ENCODE measurements at regions not wholly inside any gene's neighbourhood (a gene's known extent, or its start where the extent isn't known, plus 50 kb on each side); places are given as distances from the start of the nearest gene placed in this dataset.

DNA sequence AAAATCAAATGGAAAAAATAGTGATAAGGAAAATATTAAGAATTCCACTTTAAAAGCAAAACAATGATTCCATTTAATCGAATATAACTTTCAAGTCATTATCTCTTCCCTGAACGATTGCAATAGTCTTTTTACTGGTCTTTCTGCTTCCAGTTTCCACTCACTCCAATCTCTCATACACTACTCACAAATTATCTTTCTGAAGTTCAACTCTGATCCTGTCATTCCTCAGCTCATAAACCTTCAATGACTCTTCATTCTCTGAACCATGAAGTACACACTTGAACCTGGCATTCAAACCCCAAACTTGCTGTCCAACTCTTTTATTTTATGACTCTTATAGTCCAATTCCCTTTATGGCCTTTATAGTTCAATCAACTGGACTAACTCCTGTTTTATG, 304.1 kb upstream of the TCF21 start:
- no peak overlapping the region for H2BK15ac ChIP-seq (ENCODE audit: low read length)
- H3K56ac ChIP-seq (replicated peaks; ENCODE audit: insufficient read length, low read depth, low read length) = no peak overlapping the region
- H3K4ac ChIP-seq (replicated peaks; ENCODE audit: insufficient read length, low read depth, low read length) = no peak overlapping the region
- DNase-seq (ENCODE audit: low read depth in 1 of 2, low spot score in 2 of 2) (no peak), FAIRE-seq (no peak)
- TF ChIP-seq POLR2AphosphoS5 (IDR thresholded peaks at IDR 0.05; ENCODE audit: low read depth, low read length) = no peak
- TF ChIP-seq, protein P1, sequence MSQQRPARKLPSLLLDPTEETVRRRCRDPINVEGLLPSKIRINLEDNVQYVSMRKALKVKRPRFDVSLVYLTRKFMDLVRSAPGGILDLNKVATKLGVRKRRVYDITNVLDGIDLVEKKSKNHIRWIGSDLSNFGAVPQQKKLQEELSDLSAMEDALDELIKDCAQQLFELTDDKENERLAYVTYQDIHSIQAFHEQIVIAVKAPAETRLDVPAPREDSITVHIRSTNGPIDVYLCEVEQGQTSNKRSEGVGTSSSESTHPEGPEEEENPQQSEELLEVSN (IDR thresholded peaks at IDR 0.05) = no peak
- H3K27me3 ChIP-seq (replicated peaks in 1 of 4; ENCODE audit: control insufficient read depth in 3 of 4, extremely low read depth in 1 of 4, insufficient read depth in 3 of 4, low read length in 3 of 4) = no peaks in the 10 kb centered on the region
- H3K9ac ChIP-seq (replicated peaks in 1 of 4; ENCODE audit: extremely low read depth in 1 of 4, low read depth in 3 of 4, low read length in 3 of 4) = no peak overlapping the region
- no peak overlapping the region for H2AFZ ChIP-seq (ENCODE audit: low read length)
- H3K4me3 ChIP-seq (ENCODE audit: extremely low read depth in 1 of 4, insufficient read depth in 2 of 4, low read depth in 3 of 4, low read length in 4 of 4) = no peak overlapping the region
- H3K14ac ChIP-seq (ENCODE audit: insufficient read length) = no peak overlapping the region
- no peak overlapping the region for H2BK5ac ChIP-seq (ENCODE audit: low read depth, low read length)
- no peak overlapping the region for H3K23ac ChIP-seq (ENCODE audit: insufficient read length)
- H4K20me1 ChIP-seq (replicated peaks in 1 of 2; ENCODE audit: control insufficient read depth in 1 of 2, insufficient read depth in 2 of 2, low read length in 2 of 2) = no peaks in the 10 kb centered on the region
- H2AK5ac ChIP-seq (ENCODE audit: low read depth, low read length) = no peak overlapping the region
- H2BK20ac ChIP-seq (ENCODE audit: low read length) = no peak overlapping the region
- no peak overlapping the region for H4K8ac ChIP-seq (ENCODE audit: extremely low read depth, insufficient read depth, low read length)
- H4K91ac ChIP-seq (replicated peaks; ENCODE audit: insufficient read length, low read length) = no peak overlapping the region
- no peaks in the 10 kb centered on the region for H3K36me3 ChIP-seq (ENCODE audit: control insufficient read depth in 2 of 4, insufficient read depth in 4 of 4, low read length in 3 of 4)
- H3K27ac ChIP-seq (ENCODE audit: low read depth, low read length) = no peak overlapping the region
- H3K79me2 ChIP-seq (ENCODE audit: control insufficient read depth in 1 of 2, insufficient read depth in 2 of 2, low read length in 2 of 2) = no peaks in the 10 kb centered on the region
- H3K79me1 ChIP-seq (ENCODE audit: low read depth, low read length) = no peaks in the 10 kb centered on the region
- no peak overlapping the region for H2BK120ac ChIP-seq (replicated peaks; ENCODE audit: low read depth, low read length)
- H3K23me2 ChIP-seq (ENCODE audit: low read depth, low read length) = no peaks in the 10 kb centered on the region
- H2BK12ac ChIP-seq (ENCODE audit: low read depth, low read length) = no peak overlapping the region
- WGBS, 2 experiments (ENCODE audit: extremely low coverage in 1 of 2, insufficient coverage in 1 of 2, insufficient read length in 1 of 2, insufficient replicate concordance in 2 of 2, low coverage in 1 of 2, low lambda C conversion rate in 2 of 2, missing lambda C conversion rate in 1 of 2) = 89% methylated on average over 2 of the region's 2 CpGs; no CpG with 5 or more reads in 1 of the 2 experiments
- H3K18ac ChIP-seq (ENCODE audit: extremely low read depth, low read length) = no peak overlapping the region
- ChIA-PET POLR2A (ENCODE audit: partially characterized antibody) (no interaction called here), CTCF (ENCODE audit: partially characterized antibody) (interaction anchor here (2.0 kb wide), 1 partner anchor 16 kb away, joined by 6 read pairs; no protein-coding TSS in a partner anchor)
- no peak overlapping the region for H4K5ac ChIP-seq (ENCODE audit: insufficient read length, low read depth, low read length)
- H3K4me1 ChIP-seq (replicated peaks in 1 of 4; ENCODE audit: control insufficient read depth in 3 of 4, insufficient read depth in 4 of 4, low read length in 3 of 4) = no peaks in the 10 kb centered on the region
- no peaks in the 10 kb centered on the region for H3K9me3 ChIP-seq (ENCODE audit: insufficient read depth in 2 of 2, low read depth in 1 of 2, low read length in 1 of 2)
- no peak overlapping the region for H3K4me2 ChIP-seq (ENCODE audit: insufficient read depth in 1 of 2, low read depth in 2 of 2, low read length in 2 of 2)

Measured in H1 (cell line).